ENCODE measurements at regions not wholly inside any gene's neighbourhood (a gene's known extent, or its start where the extent isn't known, plus 50 kb on each side); places are given as distances from the start of the nearest gene placed in this dataset.

DNA sequence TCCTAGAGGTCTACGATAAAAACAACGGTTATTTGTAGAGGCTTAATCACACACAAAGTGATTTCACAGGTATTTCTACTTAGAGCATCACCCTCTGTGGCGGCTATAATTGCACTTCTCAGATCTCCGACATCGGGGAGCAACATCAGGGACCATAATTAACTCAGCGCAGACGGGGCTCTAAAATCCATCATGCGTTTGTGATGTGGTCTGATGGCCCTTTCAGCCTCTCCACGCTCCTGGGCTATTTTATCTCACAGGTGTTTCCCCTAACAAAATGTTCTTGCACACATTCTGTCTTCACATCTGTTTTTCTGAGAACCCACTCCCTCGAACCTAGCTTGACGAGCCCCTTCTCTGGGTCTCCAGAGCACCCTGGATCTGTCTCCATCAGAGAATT, 146.3 kb upstream of the DUSP10 start:
- TF ChIP-seq RAD21 (IDR thresholded peaks at IDR 0.05; ENCODE audit: low read length) (no peak), MEF2A (IDR thresholded peaks at IDR 0.05; ENCODE audit: borderline replicate concordance, low read depth) (no peak), CTCF (IDR thresholded peaks at IDR 0.05) (no peak), ELF1 (IDR thresholded peaks at IDR 0.05) (no peak), SMC3 (IDR thresholded peaks at IDR 0.05; ENCODE audit: low read depth, low read length) (no peak), RFX5 (IDR thresholded peaks at IDR 0.05; ENCODE audit: low read length) (no peak), REST (IDR thresholded peaks at IDR 0.05; ENCODE audit: low read depth, low read length) (no peak), IRF3 (IDR thresholded peaks at IDR 0.05; ENCODE audit: low read depth, low read length) (no peak), CHD2 (IDR thresholded peaks at IDR 0.05; ENCODE audit: low read length, partially characterized antibody) (no peak)
